ENCODE measurements at regions not wholly inside any gene's neighbourhood (a gene's known extent, or its start where the extent isn't known, plus 50 kb on each side); places are given as distances from the start of the nearest gene placed in this dataset.

GRCh38 chr6:140437619-140438345, 1063.3 kb upstream of the CITED2 start:
- DNase-seq (no peak), ATAC-seq (no peak)
- H3K36me3 ChIP-seq, result no peaks in the 10 kb centered on the region
- no peaks in the 10 kb centered on the region for H3K27me3 ChIP-seq (ENCODE audit: low read depth)
- intact Hi-C loops (cut with DNase I), result no loop called here
- H3K4me1 ChIP-seq, result no peaks in the 10 kb centered on the region
- no peak overlapping the region for H3K27ac ChIP-seq
- no peak overlapping the region for H3K4me3 ChIP-seq
- TF ChIP-seq, protein P1, sequence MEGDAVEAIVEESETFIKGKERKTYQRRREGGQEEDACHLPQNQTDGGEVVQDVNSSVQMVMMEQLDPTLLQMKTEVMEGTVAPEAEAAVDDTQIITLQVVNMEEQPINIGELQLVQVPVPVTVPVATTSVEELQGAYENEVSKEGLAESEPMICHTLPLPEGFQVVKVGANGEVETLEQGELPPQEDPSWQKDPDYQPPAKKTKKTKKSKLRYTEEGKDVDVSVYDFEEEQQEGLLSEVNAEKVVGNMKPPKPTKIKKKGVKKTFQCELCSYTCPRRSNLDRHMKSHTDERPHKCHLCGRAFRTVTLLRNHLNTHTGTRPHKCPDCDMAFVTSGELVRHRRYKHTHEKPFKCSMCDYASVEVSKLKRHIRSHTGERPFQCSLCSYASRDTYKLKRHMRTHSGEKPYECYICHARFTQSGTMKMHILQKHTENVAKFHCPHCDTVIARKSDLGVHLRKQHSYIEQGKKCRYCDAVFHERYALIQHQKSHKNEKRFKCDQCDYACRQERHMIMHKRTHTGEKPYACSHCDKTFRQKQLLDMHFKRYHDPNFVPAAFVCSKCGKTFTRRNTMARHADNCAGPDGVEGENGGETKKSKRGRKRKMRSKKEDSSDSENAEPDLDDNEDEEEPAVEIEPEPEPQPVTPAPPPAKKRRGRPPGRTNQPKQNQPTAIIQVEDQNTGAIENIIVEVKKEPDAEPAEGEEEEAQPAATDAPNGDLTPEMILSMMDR (IDR thresholded peaks at IDR 0.05), result no peak
- no peaks in the 10 kb centered on the region for H3K9me3 ChIP-seq

DNA sequence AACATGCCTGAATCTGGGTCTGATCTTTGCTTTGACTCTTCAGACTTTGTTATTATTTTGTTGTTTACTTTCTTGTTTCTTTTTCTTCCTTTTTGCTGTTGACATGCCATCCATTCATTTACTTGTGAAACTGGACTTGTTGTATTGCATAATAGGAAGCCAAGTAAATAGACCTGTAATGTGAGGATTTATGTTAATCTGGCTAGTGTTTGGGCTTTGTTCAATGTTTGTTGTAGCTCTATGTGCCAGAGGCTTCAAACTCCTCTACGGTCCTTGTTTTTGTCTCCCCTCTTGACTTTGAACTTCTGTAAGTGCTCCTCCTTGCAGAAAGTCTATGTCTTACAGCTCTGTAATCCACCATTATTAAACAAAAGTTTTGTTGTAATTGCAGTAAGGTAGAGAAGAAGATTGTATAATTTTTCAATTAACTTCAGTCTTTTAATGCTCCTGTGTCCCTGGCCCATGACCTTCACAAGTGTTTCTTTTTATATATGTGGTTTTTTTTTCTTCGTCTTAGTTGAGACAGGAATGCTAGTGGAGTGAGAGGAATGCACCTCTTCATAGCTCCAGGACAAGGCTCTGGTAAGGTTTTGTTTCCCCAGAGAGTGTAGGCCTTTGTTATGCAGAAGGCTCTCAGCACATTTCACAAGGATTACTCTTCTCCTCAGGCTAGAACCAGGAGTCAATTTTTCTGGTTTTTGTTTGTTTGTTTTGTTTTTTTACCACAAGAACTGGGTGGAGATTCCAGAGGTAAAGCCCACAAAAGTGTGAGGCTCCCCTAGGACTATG, 1061.8 kb upstream of the CITED2 start:
- Histone ChIP-seq H3K36me3 (no peaks in the 10 kb centered on the region), H3K27ac (no peak overlapping the region), H3K9me3 (no peaks in the 10 kb centered on the region), H3K27me3 (ENCODE audit: low read depth) (no peaks in the 10 kb centered on the region), H3K4me1 (no peaks in the 10 kb centered on the region), H3K4me3 (no peak overlapping the region)
- ATAC-seq, result peak; percentile 65 to 78
- DNase-seq, result no peak
- intact Hi-C loops (cut with DNase I), result no loop called here
- TF ChIP-seq, protein P1 (IDR thresholded peaks at IDR 0.05), result no peak

DNA sequence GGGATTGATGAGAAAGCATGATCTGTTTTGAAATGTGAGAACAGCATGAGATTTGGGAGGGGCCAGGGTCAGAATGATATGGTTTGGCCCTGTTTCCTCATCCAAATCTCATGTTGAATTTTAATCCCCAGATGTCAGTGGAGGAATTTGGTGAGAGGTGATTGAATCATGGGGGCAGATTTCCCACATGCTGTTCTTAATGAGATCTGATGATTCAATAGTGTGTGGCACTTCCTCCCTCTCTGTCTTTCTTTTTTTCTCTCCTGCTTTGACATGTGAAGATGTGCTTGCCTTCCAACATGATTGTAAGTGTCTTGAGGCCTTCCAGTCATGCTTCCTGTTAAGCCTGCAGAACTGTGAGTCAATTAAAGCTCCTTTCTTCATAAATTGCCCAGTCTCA, 1060.3 kb upstream of the CITED2 start:
- no peaks in the 10 kb centered on the region for H3K4me1 ChIP-seq
- no peaks in the 10 kb centered on the region for H3K9me3 ChIP-seq
- DNase-seq (no peak), ATAC-seq (no peak)
- H3K27me3 ChIP-seq (ENCODE audit: low read depth), result no peaks in the 10 kb centered on the region
- intact Hi-C loops (cut with DNase I), result no loop called here
- H3K36me3 ChIP-seq, result no peaks in the 10 kb centered on the region
- H3K4me3 ChIP-seq, result no peak overlapping the region
- TF ChIP-seq, protein P1 (IDR thresholded peaks at IDR 0.05), result no peak
- no peak overlapping the region for H3K27ac ChIP-seq

DNA sequence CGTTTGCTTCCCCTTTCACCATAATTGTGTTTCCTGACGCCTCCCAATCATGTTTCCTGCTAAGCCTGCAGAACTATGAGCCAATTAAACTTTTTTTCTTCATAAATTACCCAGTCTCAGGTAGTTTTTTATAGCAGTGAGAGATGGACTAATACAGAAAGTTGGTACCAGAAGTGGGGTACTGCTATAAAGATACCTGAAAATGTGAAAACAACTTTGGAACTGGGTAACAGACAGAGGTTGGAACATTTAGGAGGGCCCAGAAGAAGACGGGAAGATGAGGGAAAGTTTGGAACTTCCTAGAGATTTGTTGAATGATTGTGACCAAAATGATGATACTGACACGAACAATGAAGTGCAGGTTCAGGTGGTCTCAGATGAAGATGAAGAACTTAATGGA, 1058.6 kb upstream of the CITED2 start:
- intact Hi-C loops (cut with DNase I), result no loop called here

DNA sequence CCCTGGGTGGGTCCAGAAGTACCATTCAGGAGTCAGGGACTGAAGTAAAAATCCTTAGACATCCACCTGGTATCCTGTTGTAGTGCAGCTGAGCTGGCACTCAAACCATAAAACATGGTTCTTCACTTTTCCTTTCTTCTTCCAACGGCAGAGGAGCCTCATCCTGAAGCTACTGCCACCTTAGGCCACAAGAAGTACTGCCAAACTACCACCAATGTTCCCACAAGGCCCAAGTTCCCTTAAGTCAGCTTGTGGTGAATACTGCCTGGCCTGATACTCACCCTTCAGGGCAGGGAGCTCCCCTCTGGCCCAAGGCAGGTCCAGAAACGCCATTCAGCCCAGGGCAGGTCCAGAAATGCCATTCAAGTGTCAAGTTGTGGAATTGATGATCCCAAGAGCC, 1053.4 kb upstream of the CITED2 start:
- H3K9me3 ChIP-seq, result no peaks in the 10 kb centered on the region
- ATAC-seq (no peak), DNase-seq (no peak)
- no peaks in the 10 kb centered on the region for H3K27me3 ChIP-seq (ENCODE audit: low read depth)
- H3K4me3 ChIP-seq, result no peak overlapping the region
- TF ChIP-seq, protein P1 (IDR thresholded peaks at IDR 0.05), result no peak
- intact Hi-C loops (cut with DNase I), result no loop called here
- no peak overlapping the region for H3K27ac ChIP-seq
- no peaks in the 10 kb centered on the region for H3K4me1 ChIP-seq
- H3K36me3 ChIP-seq, result no peaks in the 10 kb centered on the region

More for the DNA sequence above, 1058.6 kb upstream of the CITED2 start:
- ATAC-seq (no peak), DNase-seq (no peak)
- TF ChIP-seq, protein P1 (IDR thresholded peaks at IDR 0.05), result no peak
- no peak overlapping the region for H3K4me3 ChIP-seq
- H3K27ac ChIP-seq, result no peak overlapping the region
- no peaks in the 10 kb centered on the region for H3K9me3 ChIP-seq
- H3K4me1 ChIP-seq, result no peaks in the 10 kb centered on the region
- H3K36me3 ChIP-seq, result no peaks in the 10 kb centered on the region
- H3K27me3 ChIP-seq (ENCODE audit: low read depth), result no peaks in the 10 kb centered on the region

Measured in lower lobe of right lung (tissue), 2 donors.